HG02840 (cell line): ENCODE measurements at regions not wholly inside any gene's neighbourhood (a gene's known extent, or its start where the extent isn't known, plus 50 kb on each side); places are given as distances from the start of the nearest gene placed in this dataset.
A peak's percentile ranks its signal among the peaks of the same experiment; 100 is the strongest.
"Not testable (repeated sequence)": the region's sequence is repeated elsewhere in the genome, so short reads cannot be mapped to it uniquely, and the experiment has no call there.

Source experiments
- ATAC-seq: cut with Tn5 transposase; IDR thresholded peaks from one replicate; pipeline ENCODE4 v1.9.1; 2021; ENCODE audit warnings: mild to moderate bottlenecking, moderate library complexity, moderate number of reproducible peaks; ENCODE audit not compliant: unreplicated experiment, low FRiP score

DNA sequence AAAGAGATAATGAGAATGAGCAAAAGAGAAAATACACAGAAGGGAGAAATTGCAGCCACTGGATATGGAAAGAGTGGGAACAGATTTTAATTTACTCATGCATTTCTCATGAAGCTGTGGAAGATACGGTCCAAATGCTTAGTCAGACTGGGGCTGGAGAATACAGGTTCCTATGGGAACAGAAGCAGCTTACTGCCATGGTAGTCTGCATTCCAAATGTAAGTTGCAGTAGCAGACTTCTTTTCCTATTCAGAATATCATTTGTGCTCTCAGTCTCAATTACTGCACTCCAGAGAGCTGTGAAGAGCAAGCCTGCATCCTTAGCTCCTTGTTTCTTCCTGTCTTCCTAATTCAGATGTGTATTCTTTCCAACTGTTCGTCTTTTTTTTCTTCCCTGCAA, 190.8 kb upstream of the TMEM196 start:
- ATAC-seq = no peak

DNA sequence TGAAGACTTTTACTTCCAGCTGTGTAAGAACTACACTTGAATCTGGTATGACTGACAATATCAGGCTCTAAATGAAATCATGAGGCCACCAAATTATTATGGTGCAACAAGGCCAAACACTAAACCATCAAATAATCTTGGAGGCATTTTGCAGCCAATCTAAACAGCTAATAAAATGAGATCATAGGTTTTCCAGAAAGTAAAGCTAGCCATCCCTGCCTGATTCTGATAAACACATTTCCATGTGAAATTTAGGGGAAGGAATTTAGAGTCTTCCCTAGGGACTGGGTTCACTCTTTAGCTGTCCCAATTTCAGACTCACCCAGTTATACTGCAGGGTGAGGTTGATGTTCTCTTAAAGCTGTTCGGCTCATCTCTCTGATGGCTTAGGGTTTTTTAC, 190.3 kb upstream of the TMEM196 start:
- no peak for ATAC-seq

DNA sequence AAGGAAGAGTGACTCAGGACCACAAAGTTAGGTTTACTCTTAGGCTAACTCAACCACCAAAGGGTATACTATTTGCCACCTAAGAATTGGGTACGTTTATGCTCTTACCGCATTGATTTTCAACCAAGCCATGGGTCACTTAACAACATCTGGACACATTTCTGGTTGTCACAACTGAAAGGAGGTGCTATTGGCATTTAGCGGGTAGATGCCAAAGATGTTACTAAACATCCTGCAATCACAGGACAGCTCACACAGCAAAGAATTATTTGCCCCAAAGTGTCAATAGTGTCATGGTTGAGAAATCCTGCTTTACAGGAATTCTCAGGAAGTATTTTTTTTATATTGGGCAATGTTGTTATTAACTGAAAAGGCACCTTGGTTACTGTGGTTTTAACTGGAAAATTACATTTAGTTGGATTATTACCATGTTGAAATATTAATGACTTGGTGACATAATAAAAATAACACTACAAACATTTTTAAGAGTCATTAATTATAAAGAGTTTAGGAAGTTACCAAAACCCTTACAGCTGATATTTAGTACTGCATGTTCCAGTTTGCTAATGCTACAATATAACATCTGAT, 185.0 kb upstream of the TMEM196 start:
- ATAC-seq = no peak

DNA sequence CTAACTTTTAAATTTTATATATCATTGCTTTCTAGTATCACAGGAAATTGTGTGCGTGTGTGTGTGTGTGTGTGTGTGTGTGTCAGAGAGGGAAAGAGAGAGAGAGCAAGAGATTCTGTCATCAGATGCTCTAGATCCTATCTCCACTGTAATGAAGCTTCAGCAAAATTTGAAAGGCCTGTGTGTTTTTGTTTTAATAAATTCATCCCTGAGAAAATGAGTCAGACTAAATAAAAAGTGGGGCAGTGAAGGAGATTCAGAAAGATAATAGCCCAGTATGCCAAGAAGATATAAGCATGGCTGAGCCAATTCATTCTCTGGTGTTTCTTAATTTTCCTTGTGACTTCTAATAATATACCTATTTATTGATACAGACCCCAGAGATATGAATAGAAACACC, 184.2 kb upstream of the TMEM196 start:
- ATAC-seq = no peak

DNA sequence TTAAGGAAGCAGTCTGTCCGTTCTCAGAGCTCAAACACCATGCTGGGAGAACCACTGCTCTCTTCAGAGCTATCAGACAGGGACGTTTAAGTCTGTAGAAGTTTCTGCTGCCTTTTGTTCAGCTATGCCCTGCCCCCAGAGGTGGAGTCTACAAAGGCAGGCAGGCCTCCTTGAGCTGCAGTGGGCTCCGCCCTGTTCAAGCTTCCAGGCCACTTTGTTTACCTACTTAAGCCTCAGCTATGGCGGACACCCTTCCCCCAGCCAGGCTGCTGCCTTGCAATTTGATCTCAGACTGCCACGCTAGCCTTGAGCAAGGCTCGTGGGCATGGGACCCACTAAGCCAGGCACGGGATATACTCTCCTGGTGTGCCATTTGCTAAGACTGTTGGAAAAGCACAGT, 180.7 kb upstream of the TMEM196 start:
- ATAC-seq = not testable (repeated sequence)

DNA sequence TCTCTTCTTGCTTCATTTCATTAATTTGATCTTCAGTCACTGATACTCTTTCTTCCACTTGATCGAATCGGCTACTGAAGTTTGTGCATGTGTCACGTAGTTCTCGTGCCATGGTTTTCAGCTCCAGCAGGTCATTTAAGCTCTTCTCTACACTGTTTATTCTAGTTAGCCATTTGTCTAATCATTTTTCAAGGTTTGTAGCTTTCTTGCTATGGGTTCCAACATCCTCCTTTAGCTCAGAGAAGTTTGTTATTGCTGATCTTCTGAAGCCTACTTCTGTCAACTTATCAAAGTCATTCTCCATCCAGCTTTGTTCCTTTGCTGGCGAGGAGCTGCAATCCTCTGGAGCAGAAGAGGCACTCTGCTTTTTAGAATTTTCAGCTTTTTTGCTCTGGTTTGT, 180.0 kb upstream of the TMEM196 start:
- not testable (repeated sequence) for ATAC-seq

DNA sequence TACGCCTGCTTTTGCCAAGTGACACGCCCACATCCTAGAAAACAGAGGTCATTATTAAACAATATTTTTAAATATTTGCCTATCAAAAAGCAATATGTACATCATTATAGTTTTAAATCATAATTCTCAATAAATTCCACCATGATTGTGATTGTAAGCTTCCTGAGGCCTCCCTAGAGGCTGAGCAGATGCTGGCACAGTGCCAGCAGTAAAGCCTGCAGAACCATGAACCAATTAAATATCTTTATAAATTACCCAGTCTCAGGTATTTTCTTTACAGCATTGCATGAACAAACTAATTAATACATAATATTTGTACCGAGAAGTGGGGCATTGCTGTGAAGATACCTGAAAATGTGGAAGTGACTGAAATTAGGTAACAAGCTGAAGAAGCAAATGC, 174.7 kb upstream of the TMEM196 start:
- no peak for ATAC-seq

DNA sequence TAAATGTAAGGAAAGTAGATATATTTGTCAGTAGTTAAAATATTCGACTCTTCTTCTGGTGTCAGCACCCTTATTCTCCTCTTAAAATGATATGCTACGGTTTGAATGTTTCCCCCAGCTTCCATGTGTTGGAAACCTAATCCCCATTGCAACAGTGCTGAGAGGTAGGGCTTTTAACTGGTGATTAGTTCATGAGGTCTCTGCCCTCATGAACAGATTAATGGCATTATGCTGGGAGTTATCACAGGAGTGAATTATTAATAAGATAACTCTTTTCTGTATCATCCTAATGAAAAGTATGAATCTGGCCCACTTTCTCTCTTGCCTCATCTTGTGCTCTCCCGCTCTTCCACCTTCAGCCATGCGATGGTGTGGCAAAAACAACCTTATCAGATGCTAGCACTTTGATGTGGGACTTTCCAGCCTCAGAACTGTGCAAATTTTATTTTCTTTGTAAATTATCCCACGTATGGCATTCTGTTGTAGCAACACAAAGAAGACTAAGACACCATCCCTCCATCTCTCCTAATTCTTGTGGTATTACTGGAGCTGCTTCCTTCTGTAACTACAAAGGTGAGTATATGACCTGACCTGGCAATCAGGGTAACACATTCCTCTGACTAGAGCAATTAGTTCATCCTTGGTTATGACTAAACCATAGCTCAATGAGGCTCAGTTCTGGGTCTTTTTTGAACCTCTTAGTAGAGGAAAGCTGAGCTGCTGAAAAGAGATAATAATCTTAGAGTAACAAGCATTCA, 171.1 kb upstream of the TMEM196 start:
- no peak for ATAC-seq

DNA sequence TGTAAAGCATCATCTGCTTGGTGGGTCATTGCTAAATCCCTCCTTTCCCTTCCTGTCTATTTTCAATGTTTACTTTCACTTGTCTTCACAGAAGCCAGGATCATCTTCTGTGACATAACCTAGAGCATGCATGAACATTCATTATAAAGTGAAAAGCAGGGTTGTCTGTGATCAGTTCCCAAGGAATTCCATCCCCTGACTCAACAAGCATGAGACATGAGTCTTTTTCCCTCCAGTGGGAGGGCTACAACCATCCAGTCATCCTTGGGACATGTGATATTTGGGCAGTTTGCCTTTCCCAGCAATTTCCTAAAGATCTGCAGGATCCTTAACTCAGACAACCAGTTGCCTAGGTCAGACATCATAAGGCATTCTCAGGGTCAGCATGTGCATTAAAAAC, 166.3 kb upstream of the TMEM196 start:
- no peak for ATAC-seq

DNA sequence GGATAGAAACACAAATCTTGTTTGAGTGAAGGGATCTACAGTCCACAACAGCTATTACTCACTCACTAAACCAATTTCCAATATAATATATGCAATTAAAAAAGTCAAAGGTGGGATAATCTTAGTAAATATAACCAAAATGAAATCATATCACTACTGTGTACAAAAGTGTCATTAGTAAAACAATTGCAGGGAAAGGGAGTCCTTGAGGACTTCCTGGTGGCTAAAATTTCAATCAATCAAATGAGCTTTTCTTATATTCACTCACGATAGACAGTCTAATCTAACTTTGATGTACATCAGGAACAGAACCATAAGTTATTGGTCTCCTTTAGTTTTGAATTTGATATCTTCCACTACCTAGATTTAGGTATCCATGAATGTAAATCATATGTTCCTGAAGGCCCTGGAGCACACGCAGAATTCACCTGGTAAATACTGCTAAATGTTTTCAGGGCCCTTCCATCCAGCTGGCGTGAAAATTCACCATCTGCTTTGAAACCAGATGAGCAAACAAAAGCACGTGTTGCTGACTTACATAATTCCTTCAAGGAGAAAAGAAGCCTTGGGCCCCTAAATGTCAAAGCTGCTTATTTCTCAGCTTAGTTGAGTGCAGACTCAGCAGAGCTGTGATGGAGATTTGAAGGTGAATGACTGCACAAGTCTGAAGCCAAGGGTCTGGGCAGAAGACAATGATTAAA, 159.3 kb upstream of the TMEM196 start:
- ATAC-seq = no peak

DNA sequence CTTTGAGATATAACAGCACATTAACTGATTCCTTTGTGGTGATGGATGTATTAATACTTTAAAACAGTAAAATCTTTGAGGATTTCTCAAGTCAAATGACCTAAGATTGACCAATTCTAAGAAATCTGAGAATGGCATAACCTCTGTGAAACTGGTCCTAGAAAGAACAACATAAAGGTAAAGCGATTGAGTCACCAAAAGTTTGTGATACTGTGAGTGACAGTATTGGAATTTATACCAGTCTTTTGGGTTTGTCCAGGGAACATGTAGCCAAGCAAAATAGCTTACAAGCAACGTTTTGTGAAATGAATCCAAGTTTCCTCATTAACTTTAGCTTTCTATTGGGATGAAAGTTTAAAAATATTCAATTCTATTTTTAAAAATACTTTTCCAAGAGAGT, 157.4 kb upstream of the TMEM196 start:
- ATAC-seq = no peak

DNA sequence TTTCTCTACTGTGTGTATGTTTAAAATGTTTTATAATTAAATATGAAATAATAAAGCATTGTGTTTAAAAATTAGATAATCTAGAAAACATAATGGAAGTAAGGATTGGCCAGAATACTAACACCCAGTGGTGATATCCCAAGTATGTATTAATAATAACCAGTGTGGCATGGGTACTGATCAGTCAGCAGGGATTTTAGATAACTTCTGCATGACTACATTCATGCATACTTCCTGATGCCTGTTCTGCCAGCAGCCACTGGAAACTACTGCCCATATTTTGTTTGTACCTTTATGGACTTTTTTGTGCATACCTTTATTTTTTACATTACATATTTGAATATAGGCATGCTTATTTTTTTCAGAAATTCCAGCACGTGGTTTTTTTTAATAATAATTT, 156.6 kb upstream of the TMEM196 start:
- ATAC-seq = no peak

DNA sequence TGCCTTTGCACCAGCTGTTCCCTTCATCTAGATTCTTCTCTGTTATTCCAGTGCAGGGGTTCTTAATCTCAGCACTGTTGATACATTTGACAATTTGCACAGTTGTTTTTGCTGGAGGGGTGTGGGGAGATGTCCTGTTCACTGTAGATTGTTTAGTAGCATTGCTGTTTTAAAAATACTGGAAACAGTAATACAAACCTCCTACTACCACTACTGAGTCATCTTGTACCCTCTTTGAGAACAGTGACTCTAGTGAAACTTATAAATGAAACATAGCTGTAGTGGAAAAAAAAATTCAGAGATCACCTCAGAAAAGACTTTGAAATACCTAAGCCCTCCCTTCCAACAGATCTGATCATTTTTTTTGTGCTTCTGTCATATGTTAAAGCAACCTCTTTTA, 154.8 kb upstream of the TMEM196 start:
- peak; percentile 87 for ATAC-seq

DNA sequence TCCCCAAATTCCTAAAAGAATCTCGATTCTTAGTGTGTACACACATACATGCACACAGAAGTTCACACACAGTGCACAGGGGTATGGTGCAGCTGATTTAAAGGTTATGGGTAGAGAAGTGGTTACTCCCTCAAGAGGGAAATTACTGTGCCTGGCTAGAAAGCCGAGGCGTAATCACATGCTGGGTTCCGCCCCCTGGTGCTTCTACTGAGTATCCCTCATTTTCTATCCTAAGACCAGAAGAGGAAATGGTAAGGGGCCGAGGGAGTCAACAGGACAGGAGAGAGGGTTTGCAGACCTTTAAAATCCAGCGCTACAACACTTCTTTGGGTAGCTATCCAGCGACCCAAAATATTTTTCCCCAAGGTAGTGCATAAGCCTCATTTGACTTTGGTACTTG, 147.3 kb upstream of the TMEM196 start:
- ATAC-seq = no peak

DNA sequence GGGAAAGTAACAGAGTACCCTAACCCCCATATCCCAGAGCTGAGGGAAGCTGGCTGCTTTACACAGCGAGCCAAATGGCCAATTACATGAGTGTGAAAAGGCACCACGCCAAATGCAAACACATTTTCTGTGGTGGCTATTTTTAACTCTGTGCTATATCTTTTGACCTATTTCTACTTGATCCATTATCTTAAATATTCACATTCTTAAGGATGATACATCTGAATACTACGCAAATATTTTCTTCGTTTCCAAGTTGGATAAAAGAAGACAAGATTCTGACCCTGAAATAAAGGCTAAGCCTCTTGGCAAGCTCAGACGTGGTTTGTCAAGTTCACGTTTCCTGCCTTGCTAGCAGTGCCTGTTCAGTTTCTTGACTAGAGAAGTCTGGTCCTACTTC, 146.7 kb upstream of the TMEM196 start:
- no peak for ATAC-seq

DNA sequence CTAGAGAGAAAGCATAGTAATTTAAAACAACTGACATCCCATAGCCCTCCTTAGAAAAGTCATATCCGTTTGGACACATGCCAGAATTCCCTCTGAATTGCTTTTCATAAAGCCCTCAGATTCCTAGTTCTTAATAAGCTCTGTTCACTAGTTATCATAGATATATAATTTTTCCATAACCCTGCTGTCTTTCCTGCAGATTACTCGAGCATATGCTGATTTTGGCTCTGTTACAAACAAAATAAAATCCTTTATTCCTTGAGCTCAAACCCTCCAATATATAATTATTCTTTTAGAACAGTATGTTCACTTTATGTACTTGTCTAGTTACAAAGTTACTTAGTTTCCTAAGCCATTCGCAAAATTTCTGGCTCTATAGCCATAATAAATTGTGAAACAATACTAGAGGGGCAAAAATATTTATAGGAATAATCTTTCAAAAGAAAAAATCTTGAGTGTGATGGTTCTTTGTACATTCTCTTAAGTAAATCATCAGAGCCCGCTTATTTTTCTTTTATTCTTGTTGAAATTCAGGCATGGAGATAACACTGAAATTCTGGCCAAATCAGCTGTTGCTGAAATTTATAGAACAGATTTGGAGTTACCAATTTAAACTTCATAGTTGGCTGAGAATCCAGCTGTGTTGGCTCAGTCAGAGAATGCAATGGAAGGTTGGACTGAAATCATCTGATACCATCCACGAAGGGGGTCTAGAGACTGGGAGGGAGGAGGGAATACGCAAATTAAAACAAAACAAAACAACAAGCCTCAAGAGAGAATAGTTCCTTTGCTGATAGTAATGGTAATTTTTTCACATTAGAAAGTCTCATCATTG, 146.1 kb upstream of the TMEM196 start:
- ATAC-seq = no peak

DNA sequence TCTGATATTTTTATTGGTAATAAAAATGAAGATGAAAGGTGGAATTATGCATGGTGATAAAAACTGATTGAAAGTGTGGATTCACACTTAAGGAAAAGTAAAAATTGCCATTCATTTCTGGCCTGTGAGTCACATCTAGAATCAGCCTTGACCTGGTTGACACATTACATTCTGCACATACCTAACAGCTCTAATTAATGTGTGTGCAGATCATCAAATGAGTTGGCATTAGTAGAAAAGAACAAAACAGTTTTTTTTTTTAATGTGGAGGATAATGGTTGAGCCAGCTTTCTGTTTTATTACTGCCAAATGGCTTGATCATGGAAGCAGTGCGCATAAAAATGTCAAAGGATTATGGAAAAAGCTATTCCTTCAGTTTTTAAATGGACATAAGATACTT, 142.6 kb upstream of the TMEM196 start:
- no peak for ATAC-seq

DNA sequence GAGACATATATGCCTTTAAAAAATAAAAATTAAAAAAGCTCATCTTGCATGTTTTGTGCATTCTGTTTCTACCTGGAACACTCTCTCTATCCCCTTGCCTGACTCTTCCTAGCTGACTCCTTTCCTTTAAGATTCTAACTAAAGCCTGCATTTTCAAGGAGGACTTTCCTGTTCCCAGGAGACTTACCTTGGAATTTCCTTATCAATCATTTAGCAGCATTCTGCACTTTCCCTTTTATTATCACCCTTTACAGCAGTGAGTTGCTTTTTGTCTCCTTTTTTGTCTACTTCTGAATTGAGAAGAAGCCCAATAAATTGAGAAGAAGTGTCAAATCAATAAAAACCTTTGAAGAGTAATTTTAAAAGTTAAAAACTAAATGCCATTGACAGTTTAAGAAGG, 142.2 kb upstream of the TMEM196 start:
- ATAC-seq = no peak

DNA sequence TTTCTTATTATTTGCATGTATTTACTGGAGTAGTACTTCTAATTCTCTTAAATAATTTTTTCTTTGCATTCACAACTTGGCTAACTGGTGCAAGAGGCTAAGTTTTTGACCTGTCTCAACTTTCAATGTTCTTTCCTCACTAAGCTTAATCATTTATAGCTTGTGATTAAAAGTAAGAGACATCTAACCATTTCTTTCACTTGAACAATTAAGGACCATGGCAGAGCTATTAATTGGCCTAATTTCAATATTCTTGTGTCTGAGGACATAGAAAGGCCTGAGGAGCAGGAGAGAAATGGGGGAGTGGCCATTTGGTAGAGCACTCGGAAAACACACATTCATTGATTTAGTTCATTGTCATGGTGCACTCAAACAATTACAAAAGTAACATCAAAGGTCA, 141.4 kb upstream of the TMEM196 start:
- ATAC-seq = no peak

DNA sequence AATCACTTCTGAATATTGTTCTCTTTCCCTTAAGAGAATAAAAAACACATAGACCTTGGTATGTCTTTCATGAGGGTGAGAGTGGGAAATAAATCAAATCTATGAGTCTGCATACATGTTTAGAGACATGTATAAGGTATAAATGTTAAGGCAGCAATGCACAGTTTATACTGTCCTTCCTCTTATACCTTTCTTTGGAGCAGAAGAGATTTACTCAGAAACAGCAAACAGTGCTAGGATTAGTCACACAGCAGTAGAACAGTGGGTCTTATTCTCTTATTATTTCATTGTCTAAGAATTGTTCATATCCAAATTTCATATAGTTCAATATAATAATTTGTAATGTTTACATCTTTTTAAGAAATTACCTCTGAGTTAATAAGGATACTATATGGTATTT, 126.7 kb upstream of the TMEM196 start:
- ATAC-seq = no peak

DNA sequence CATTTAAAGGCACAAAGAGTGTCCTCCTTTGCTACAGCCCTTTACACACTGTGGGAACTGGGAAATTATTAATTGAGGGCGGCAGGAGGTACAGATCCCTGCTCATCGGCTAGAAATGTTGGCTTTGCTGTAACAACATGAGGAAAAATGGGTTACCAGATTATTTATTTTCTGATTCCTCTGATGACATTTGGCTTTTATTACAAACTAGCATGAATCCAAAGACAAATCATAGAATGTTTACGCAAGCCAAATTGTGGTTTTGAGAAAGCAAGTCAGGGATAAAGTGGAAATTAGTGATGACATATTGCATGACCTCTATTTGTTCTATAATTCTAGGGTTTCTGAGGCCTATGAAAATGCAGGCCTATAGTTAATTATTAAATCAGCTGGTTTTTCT, 126.1 kb upstream of the TMEM196 start:
- ATAC-seq = no peak
